ENCODE measurements at regions not wholly inside any gene's neighbourhood (a gene's known extent, or its start where the extent isn't known, plus 50 kb on each side); places are given as distances from the start of the nearest gene placed in this dataset.
"Not testable (repeated sequence)": the region's sequence is repeated elsewhere in the genome, so short reads cannot be mapped to it uniquely, and the experiment has no call there.

DNA sequence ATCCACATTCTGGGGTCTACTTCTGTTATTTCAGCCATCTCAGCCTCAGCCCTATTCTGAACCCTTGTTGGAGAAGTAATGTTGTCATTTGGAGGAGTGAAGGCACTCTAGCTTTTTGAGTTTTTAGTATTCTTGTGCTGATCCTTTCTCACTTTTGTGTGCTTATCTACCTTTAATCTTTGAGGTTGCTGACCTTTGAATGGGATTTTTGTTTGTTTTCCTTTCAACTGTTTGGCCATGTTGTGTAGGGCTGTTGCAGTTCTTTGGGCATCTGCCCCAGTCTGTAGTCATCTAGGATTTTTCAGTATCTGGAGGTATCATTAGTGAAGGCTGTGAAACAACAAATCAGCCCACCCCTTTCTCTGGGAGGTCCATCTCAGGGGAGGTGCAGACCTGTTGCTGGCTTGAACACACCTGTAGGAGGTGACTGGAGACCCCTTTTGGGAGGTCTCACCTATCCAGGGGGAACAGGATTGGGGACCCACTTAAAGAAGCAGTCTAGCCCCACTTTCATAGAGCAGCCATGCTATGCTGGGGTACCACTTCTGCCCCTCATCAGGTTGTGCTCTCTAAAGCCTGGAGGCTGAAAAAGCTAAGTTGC lies 1391.4 kb downstream of the UQCRFS1 start:
- DNase-seq (no peak), ATAC-seq (no peak)
- H3K4me3 ChIP-seq = no peak overlapping the region
- H3K4me1 ChIP-seq = no peaks in the 10 kb centered on the region
- TF ChIP-seq, protein P1, sequence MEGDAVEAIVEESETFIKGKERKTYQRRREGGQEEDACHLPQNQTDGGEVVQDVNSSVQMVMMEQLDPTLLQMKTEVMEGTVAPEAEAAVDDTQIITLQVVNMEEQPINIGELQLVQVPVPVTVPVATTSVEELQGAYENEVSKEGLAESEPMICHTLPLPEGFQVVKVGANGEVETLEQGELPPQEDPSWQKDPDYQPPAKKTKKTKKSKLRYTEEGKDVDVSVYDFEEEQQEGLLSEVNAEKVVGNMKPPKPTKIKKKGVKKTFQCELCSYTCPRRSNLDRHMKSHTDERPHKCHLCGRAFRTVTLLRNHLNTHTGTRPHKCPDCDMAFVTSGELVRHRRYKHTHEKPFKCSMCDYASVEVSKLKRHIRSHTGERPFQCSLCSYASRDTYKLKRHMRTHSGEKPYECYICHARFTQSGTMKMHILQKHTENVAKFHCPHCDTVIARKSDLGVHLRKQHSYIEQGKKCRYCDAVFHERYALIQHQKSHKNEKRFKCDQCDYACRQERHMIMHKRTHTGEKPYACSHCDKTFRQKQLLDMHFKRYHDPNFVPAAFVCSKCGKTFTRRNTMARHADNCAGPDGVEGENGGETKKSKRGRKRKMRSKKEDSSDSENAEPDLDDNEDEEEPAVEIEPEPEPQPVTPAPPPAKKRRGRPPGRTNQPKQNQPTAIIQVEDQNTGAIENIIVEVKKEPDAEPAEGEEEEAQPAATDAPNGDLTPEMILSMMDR (IDR thresholded peaks at IDR 0.05) = no peak
- no peak overlapping the region for H3K27ac ChIP-seq
- H3K9me3 ChIP-seq = no peaks in the 10 kb centered on the region
- H3K27me3 ChIP-seq (ENCODE audit: insufficient read depth in 3 of 3, low read length in 2 of 3) = no peaks in the 10 kb centered on the region
- intact Hi-C loops (cut with DNase I) = no loop called here
- no peaks in the 10 kb centered on the region for H3K36me3 ChIP-seq (ENCODE audit: insufficient read depth in 1 of 2, low read depth in 1 of 2)

DNA sequence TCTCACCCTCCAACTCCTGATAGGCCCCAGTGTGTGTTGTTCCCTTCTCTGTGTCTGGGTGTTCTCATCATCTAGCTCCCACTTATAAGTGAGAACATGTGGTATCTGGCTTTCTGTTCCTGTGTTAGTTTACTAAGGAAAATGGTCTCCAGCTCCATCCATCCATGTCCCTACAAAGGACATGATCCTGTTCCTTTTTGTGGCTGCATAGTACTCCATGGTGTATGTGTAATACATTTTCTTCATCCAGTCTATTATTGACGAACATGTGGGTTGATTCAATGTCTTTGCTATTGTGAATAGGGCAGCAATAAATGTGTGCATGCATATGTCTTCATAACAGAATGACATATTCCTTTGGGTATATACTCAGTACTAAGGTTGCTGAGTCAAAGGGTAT lies 1397.0 kb downstream of the UQCRFS1 start:
- H3K27ac ChIP-seq = no peak overlapping the region
- no peak overlapping the region for H3K4me3 ChIP-seq
- TF ChIP-seq, protein P1 (IDR thresholded peaks at IDR 0.05) = no peak
- H3K9me3 ChIP-seq = no peaks in the 10 kb centered on the region
- no peaks in the 10 kb centered on the region for H3K36me3 ChIP-seq (ENCODE audit: insufficient read depth in 1 of 2, low read depth in 1 of 2)
- WGBS, 3 donors = 67 to 79% (median 69%) methylated on average over 1 of the region's 1 CpG
- no peaks in the 10 kb centered on the region for H3K4me1 ChIP-seq
- intact Hi-C loops (cut with DNase I) = no loop called here
- ATAC-seq (no peak), DNase-seq (no peak)
- H3K27me3 ChIP-seq (ENCODE audit: insufficient read depth in 3 of 3, low read length in 2 of 3) = no peaks in the 10 kb centered on the region

DNA sequence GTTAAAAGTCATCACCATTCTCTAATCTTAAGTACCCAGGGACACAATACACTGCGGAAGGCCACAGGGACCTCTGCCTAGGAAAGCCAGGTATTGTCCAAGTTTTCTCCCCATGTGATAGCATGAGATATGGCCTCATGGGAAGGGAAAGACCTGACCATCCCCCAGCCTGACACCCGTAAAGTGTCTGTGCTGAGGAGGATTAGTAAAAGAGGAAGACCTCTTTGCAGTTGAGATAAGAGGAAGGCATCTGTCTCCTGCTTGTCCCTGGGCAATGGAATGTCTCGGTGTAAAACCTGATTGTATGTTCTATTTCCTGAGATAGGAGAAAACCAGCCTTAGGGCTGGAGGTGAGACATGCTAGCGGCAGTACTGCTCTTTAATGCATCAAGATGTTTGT lies 1398.1 kb downstream of the UQCRFS1 start:
- not testable (repeated sequence) for DNase-seq, ATAC-seq
- 92 to 96% (median 92%) methylated on average over 4 of the region's 4 CpGs for WGBS, 3 donors

DNA sequence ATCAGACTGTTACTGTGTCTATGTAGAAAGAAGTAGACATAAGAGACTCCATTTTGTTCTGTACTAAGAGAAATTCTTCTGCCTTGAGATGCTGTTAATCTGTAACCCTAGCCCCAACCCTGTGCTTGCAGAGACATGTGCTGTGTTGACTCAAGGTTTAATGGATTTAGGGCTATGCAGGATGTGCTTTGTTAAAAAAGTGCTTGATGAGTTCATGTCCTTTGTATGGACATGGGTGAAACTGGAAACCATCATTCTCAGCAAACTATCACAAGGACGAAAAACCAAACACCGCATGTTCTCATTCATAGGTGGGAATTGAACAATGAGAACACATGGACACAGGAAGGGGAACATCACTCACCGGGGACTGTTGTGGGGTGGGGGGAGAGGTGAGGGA lies 1398.7 kb downstream of the UQCRFS1 start:
- H3K4me1 ChIP-seq; H3K36me3 ChIP-seq (ENCODE audit: insufficient read depth in 1 of 2, low read depth in 1 of 2); H3K9me3 ChIP-seq; H3K4me3 ChIP-seq; DNase-seq; H3K27me3 ChIP-seq (ENCODE audit: insufficient read depth in 3 of 3, low read length in 2 of 3); ATAC-seq; intact Hi-C loops (cut with DNase I); H3K27ac ChIP-seq: not testable (repeated sequence)
- WGBS, 3 donors = 93 to 100% (median 95%) methylated on average over 3 of the region's 3 CpGs

More for the DNA sequence above, 1398.1 kb downstream of the UQCRFS1 start:
- H3K4me3 ChIP-seq; H3K27ac ChIP-seq; H3K9me3 ChIP-seq; H3K27me3 ChIP-seq (ENCODE audit: insufficient read depth in 3 of 3, low read length in 2 of 3); H3K4me1 ChIP-seq; H3K36me3 ChIP-seq (ENCODE audit: insufficient read depth in 1 of 2, low read depth in 1 of 2); intact Hi-C loops (cut with DNase I): not testable (repeated sequence)

DNA sequence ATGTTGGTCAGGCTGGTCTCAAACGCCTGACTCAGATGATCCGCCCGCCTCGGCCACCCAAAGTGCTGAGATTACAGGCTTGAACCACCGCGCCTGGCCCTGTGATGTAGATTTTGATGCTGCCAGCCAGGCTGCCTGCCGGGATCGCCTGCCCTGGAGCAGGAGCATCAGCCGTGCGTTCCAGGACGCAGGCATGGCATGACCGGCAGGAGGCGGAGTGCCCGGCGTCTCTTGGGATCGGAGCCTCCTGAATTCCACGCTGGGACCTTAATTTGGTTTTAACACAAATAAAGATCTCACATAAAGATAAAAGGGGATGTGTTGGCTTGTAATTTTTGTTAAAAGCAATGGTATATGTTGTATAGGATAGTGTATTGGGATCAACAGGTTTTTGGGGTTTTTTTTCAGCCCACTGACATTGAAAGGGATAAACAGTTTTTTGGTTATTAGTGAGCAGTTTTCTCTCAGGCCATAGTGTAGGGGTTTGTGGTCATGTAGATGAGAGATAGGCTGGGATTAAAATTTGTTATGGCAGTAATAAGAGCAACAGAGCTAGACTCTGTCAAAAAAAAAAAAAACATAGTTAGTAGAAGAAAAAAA lies 1406.4 kb downstream of the UQCRFS1 start:
- TF ChIP-seq, protein P1 (IDR thresholded peaks at IDR 0.05) = no peak
- Histone ChIP-seq H3K4me3 (no peak overlapping the region), H3K27ac (no peak overlapping the region), H3K36me3 (ENCODE audit: insufficient read depth in 1 of 2, low read depth in 1 of 2) (no peaks in the 10 kb centered on the region), H3K27me3 (ENCODE audit: insufficient read depth in 3 of 3, low read length in 2 of 3) (no peaks in the 10 kb centered on the region), H3K4me1 (no peaks in the 10 kb centered on the region), H3K9me3 (no peaks in the 10 kb centered on the region)
- WGBS, 3 donors = 91 to 97% (median 92%) methylated on average over 17 of the region's 17 CpGs
- no peak for DNase-seq
- intact Hi-C loops (cut with DNase I) = no loop called here
- ATAC-seq = no peak

DNA sequence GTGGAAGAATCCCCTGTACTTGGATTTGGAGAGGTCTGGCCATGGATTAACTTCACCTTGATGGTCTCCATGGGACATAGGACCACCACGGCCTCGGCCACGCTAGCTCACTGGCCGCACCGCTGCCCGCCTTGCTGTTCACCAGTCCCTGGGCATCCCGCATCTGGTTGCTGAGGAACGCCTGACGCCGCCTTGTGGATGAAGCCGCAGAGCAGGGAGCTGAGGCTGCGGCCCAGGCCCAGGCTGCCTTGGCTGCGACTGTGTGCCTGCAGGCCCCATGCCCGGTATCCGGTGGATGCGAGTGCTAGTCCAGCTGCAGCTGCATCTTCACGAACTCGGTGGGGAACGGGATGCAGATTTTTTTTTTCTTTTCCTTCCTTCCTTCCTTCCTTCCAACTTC lies 1407.1 kb downstream of the UQCRFS1 start:
- ATAC-seq (no peak), DNase-seq (no peak)
- Histone ChIP-seq H3K27ac (no peak overlapping the region), H3K4me3 (no peak overlapping the region), H3K27me3 (ENCODE audit: insufficient read depth in 3 of 3, low read length in 2 of 3) (no peaks in the 10 kb centered on the region), H3K4me1 (no peaks in the 10 kb centered on the region), H3K9me3 (no peaks in the 10 kb centered on the region), H3K36me3 (ENCODE audit: insufficient read depth in 1 of 2, low read depth in 1 of 2) (no peaks in the 10 kb centered on the region)
- intact Hi-C loops (cut with DNase I) = no loop called here
- TF ChIP-seq, protein P1 (IDR thresholded peaks at IDR 0.05) = no peak
- 93 to 97% (median 94%) methylated on average over 18 to 19 of the region's 19 CpGs for WGBS, 3 donors

Data from psoas muscle (tissue), 7 donors.